A673 (cell line): ENCODE measurements at regions not wholly inside any gene's neighbourhood (a gene's known extent, or its start where the extent isn't known, plus 50 kb on each side); places are given as distances from the start of the nearest gene placed in this dataset.

Experiments
- CTCF ChIP-seq: fragments of 300-800, 200-600 bp; sonication (generic); conservative IDR thresholded peaks from 2 replicates; pipeline ENCODE4 v1.5.1; 2017; ENCODE audit warnings: low read depth, mild to moderate bottlenecking, antibody characterized with exemption, low read length, moderate library complexity, mixed read lengths
- EZH2 ChIP-seq: fragments of 200-600 bp; sonication (generic); IDR thresholded peaks from 2 replicates; pipeline ENCODE4 v1.6.1; 2017; ENCODE audit warnings: borderline replicate concordance, low read depth, mild to moderate bottlenecking, mixed read lengths, antibody characterized with exemption, low read length; ENCODE audit not compliant: poor library complexity, severe bottlenecking

GRCh38 chr12:60225216-60226000 is 629.6 kb downstream of the SLC16A7 start:
- TF ChIP-seq CTCF (no peak), EZH2 (no peak)
